HG03103 (cell line): ENCODE measurements at regions not wholly inside any gene's neighbourhood (a gene's known extent, or its start where the extent isn't known, plus 50 kb on each side); places are given as distances from the start of the nearest gene placed in this dataset.

Experiments used
- ATAC-seq: cut with Tn5 transposase; IDR thresholded peaks from one replicate; pipeline ENCODE4 v1.9.1; 2021; ENCODE audit warnings: low read depth; ENCODE audit not compliant: unreplicated experiment

DNA sequence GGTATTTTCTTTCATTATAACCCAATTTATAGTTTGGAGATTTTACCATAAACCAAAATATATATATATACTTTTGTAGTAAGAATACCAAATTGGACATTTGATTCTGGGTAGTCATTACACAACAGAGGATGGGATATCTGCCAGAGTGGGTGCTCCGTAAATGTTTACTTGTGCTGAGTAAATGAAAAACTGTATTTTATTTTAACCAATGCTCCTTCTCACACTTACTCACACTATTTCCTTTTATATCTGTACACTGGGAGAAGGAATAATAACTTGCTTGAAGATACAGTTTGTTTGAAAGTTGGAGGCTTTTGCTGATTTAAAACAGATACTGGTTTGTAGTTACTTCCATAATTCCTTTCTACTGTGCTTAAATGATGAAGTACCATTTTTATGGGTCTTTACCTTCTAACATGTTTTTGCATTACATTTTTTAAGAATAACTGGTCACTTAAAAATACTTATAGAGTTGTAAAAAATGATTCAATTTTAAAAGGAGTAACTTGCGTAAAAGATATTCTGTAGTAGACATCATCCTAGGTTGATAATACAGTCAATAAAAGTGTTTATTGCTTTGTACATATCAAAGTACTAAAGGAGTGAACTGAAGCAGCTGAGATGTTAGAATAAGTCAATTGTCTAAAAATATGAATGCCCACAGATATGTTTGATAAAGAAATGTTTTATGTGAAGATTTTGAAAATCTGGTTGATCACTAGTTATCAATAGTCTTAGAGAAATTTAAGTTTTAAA lies 411.7 kb downstream of the UTRN start:
- ATAC-seq, result no peak

DNA sequence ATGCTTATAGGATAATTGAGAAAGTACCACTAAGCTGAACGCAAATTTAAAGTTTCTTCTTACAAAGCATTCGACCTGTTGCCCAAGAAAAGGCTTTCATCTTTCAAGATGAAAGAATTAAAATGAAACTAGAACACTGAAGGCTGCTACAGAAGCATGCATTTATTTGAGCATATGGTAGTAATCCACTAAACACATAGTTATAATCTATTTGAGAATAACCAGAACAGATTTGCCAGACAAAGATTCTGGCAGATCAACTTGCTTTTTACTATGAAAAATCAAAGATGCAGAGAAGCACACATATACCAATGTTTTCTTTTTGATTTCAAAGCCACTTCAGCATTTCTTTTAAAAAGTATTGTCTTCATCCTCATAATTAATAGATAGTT lies 412.2 kb downstream of the UTRN start:
- no peak for ATAC-seq

DNA sequence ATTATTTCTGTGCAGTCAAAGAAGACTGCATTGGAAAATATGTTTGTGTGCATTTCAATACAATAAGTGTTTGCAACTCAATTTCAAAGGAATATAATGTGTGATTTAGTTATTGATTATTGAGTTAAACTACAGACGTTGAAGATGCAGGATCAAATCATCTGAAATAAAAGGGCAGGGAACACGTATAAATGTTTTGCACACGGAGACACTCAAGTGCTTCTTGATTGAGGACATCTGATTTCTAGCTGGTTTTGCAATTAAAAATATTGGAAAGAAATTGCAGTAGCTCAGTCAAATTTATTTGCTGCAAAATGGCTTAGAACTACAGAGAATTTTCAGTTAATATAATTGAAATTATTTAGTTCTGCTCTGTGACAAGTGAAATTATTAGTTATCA lies 412.7 kb downstream of the UTRN start:
- ATAC-seq, result no peak

DNA sequence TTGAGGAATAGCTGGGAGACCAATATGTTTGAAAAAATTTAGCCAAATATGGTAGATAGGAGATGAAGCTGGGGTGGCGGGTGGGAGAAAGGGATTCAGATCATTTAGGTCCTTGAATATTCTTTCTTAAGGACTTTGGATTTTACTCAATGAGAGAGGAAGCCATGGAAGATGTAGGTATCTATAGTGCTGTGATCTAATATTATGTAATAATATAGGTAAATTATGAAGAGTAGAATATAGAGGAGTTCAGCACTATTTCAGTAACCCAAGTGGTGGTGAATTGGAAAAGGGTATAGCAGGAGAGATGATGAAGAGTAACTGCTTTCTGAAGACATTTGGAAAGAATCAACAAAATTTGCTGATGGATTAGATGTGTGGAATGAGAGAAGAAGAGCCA lies 417.6 kb downstream of the UTRN start:
- ATAC-seq, result no peak

GRCh38 chr6:144710207-144710606 lies 425.1 kb downstream of the UTRN start:
- ATAC-seq, result no peak

GRCh38 chr6:144711661-144712060 lies 426.5 kb downstream of the UTRN start:
- ATAC-seq, result no peak

DNA sequence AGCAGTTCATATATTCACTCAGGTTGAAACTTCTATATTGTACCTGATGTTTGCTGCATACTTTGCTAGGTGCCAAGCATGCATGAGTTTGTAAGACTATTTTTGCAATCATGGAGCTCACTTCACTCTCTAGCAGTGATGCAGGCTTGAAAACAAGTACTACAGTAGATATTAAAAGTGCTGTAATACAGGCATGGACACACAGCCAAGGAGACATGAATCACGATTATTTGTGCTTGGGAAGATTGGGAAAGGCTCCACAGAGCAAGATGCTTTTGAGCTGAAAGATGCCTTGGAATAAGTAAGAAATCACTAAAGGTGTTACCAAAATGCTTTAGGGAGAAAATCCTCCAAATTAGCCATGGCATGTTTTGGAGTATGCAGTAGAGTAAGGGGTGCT lies 427.4 kb downstream of the UTRN start:
- no peak for ATAC-seq

DNA sequence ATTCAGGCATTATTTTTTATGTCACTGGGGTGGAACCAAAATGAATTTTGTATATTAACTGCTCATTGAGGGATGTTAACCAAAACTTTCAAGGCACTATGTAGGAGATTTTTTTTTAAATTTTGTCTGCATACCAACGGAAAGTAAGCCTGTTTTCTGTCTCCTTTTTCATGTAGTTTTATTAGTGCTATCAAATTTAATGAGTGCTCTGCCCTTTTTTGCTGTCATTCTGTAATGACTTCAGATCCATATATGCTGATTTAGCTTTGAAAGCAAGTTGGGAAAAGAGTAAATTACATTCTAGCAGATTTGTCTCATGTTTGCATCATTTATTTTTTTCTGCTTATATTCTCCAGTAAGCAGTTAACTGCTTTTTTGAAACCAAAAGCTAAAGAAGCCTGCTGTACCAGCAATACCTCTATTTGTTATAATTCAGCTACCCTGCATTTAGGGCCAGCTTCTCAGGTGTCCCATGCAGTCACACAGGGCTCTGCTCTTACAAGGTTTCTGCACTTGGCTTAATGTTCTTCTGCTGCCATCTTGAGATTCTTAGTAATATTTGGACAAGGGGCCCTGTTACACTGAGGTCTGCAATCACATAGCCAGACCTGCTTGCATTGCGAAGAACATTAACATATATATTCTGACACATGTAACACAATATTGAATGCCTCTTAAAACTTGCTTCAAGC lies 429.0 kb downstream of the UTRN start:
- ATAC-seq, result no peak

- peak; percentile 66 for ATAC-seq
Observed at GRCh38 chr6:144715344-144715743, 430.2 kb downstream of the UTRN start.

DNA sequence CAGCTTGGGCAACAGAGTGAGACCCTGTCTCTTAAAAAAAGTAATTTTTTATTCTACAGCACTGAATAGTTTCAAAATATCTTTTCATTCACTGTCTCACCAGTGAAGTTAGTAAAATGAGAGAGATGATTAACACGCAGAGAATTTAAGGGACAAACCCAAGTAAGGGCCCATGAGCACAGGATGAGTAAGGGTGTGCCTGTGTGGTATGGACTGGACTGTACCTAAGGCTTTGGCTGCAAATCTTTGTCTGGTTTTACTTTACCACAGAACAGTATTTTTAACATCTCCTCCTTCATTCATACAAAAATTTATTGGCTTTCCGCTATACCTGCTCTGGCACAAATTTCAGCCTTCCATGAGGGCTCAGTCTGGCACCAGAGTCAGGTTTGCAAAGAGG lies 433.3 kb downstream of the UTRN start:
- ATAC-seq, result no peak

DNA sequence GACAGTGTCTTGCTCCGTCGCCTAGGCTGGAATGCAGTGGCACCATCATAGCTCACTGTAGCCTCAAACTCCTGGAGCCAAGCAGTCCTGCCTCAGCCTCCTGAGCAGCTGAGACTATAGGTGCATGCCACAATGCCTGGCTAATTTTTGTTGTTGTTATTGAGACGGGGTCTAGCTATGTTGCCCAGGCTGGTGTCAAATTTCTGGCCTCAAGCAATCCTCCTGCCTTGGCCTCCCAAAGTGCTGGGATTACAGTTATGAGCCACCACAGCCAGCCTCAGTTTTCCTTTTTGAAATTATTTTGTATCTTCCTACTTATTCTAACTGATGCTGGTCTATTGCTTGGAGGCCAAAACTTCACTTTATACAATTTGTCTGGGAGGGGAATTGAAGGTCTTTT lies 436.1 kb downstream of the UTRN start:
- ATAC-seq, result no peak

- ATAC-seq, result no peak
Observed at GRCh38 chr6:144722154-144722737, 437.1 kb downstream of the UTRN start.

DNA sequence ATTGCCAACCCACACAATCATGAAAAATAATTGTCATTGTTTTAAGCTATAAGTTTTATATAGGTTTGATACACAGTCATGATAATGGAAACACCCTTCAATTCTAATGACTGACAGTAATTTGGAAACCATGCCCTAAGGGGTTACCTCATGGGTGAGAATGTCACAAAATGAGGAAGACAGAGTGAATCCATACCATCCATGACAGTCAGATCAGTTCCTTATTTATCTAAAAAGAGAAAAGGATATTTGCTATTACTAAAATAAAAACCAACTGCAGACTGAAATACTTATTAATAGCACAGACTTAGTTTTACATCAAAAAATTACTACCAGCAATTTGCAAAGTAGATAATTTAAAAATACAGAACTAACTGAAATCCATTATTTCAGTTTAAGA lies 437.8 kb downstream of the UTRN start:
- no peak for ATAC-seq

DNA sequence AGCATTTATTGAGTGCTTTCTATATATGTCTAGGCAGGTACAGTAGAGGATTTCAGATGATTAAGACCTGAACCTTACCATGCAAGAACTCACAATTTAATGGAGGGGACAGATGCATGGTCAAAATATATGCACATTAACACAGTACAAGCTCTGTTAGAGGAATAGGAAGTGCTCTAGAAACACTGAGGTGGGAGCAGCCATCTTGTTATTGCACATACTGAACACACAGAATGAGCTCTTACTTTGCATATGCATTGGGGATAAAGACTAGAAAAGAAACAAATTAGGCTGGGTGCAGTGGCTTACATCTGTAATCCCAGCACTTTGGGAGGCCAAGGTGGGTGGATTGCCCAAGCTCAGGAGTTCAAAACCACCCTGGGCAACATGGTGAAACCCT lies 438.3 kb downstream of the UTRN start:
- no peak for ATAC-seq

DNA sequence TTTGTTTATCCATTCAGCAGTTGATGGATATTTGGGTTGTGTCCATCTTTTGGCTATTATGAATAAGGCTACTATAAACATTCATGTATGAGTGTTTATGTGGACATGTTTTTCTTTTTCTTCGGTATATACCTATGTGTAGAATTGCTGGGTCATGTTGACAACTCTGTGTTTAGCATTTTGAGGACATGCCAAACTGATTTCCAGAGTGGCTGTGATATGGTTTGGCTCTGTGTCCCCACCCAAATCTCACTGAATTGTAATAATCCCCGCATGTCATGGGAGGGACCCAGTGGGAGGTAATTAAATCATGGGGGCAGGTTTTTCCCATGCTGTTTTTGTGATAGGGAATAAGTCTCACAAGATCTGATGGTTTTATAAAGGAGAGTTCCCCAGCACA lies 439.7 kb downstream of the UTRN start:
- no peak for ATAC-seq

- peak; percentile 49 for ATAC-seq
Observed at GRCh38 chr6:144725736-144726522, 440.8 kb downstream of the UTRN start.

- no peak for ATAC-seq
Observed at GRCh38 chr6:144728804-144729203, 443.7 kb downstream of the UTRN start.

- peak; percentile 64 for ATAC-seq
Observed at GRCh38 chr6:144729502-144729901, 444.4 kb downstream of the UTRN start.

- peak; percentile 35 for ATAC-seq
Observed at GRCh38 chr6:144730088-144730645, 445.0 kb downstream of the UTRN start.

DNA sequence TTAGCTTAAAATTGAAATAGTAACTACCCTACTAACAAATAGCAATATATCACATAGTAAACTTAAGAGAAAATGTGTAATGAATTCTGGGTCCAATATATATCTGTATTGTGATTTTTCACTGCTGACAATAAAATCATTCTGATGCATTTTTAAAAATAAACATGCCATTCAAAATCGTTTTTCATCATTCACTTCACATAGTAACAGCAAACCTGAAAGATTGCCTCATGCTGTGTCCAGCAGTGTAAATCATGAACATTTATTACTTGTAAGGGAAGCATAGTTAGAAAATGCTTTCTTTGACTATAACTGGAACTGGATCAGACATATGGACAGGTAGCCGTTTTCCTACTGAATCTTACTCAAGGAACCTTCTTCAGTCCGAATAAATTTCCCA lies 446.1 kb downstream of the UTRN start:
- no peak for ATAC-seq

GRCh38 chr6:144736763-144737162 lies 451.6 kb downstream of the UTRN start:
- no peak for ATAC-seq
